GM19023 (cell line): ENCODE measurements at regions not wholly inside any gene's neighbourhood (a gene's known extent, or its start where the extent isn't known, plus 50 kb on each side); places are given as distances from the start of the nearest gene placed in this dataset.

Experiments
- ATAC-seq: cut with Tn5 transposase; IDR thresholded peaks from one replicate; pipeline ENCODE4 v1.9.1; 2021; ENCODE audit warnings: mild to moderate bottlenecking, moderate library complexity; ENCODE audit not compliant: unreplicated experiment

DNA sequence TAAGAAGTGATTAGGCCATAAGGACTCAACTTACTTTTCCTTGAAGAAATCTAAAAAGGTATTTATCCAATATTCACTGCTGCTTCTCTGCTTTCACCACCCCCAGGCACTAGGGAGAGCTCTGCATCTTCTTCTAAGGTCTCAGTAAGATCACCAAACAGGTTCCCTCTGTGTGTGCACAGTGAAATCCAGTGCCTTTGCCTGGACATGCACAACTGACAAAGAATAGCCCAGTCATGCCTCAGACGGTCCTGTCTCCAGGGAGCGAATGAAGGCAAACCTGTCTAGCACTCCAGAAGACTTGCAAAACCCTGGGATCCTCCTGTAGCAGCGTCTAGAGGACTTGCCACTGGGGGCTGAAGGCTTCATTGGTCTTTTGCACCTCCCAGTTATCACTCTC lies 344.5 kb upstream of the LRATD1 start:
- no peak for ATAC-seq

- ATAC-seq = no peak
These were observed 339.6 kb upstream of the LRATD1 start for GRCh38 chr2:14292964-14293363.

DNA sequence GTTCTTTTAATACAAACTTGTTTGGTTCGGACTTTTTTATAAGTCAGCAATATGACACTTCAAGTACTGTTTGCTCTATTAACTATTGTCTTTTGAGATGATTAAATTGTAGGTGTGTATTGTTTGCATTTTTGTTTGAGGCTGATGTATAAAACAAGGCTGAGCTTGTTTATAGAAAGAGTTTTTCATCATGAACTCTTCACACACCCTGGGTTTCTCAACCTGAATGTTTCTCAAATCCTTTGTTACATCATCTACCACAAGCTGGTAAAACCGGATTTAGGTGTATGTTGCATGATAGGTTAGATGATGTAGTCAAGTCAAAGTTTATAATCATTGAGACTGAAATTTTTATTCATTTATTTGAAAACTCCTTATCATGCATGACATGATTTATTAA lies 335.2 kb upstream of the LRATD1 start:
- no peak for ATAC-seq

DNA sequence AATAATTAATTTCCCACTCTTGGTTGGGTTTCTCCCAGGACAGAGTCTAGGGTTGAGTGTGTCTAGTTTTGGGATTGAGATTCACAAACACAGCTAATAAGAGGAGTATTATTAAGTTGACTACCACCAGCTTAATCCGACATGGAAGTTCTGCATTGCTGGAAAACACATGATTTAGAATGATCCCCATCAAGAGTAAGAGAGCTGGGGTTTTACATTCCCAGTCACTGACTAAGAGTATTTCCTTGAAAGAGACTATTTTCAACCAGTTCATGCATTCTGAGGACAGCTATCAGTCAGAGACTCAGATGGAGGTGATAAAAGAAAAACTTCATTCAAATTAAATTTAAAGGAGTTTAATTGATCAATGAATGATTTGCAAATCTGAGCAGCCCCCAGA lies 334.6 kb upstream of the LRATD1 start:
- ATAC-seq = no peak

DNA sequence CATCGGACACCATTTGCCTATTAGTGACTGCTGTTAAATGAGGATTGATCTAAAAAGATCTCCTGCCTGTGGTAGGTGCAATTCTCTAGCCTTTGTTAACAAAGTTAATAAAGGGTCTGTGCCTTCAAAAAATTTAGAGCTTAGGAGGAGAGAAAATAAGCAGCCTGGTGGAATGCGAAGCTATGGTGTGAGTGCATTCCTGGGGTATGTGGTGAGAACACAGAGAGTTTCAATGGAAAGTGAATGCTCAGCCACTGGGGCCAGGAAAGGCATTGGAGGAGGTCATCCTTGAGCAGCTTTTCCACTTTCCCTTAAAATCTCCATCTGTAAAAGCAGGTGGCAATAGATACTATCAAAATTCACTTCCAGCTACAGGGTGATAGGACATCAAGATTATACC lies 331.2 kb upstream of the LRATD1 start:
- no peak for ATAC-seq

DNA sequence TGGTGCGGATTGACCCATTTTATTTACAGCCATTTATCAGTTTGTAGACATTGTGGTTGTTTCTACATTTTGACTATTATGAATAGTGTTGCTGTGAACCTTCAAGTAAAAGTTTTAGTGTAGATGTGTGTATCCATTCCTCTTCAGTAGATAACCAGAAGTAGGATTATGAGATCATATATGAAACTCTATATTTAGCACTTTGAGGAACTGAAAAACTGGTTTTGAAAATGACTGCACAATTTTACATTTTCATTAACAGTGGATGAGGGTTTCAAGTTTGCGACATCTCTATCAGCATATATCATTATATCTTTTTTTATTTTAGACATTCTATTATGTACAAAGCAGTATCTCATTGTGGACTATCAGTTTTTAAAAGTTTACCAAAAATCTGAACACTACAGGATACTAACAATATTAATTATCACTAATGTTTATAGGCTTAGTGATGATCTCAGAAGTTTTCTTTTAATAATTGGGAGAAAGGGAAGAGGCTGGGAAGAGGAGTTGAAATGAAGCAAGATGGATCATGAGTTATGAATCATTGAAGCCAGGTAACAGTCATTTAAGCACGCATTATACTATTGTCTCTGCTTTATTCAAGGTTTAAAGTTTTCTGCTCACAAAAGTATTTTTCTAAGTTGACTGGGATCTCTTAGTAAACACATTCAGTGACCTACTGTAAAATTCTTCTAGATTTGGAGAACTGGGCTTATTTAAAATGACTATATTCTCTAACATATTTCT lies 329.0 kb upstream of the LRATD1 start:
- peak; percentile 80 for ATAC-seq

GRCh38 chr2:14304326-14304725 lies 328.2 kb upstream of the LRATD1 start:
- no peak for ATAC-seq

GRCh38 chr2:14306268-14306861 lies 326.2 kb upstream of the LRATD1 start:
- ATAC-seq = peak; percentile 64

- no peak for ATAC-seq
These were observed 319.2 kb upstream of the LRATD1 start for GRCh38 chr2:14313341-14313740.

- no peak for ATAC-seq
These were observed 315.9 kb upstream of the LRATD1 start for GRCh38 chr2:14316594-14316993.

GRCh38 chr2:14321357-14321756 lies 311.2 kb upstream of the LRATD1 start:
- ATAC-seq = no peak

GRCh38 chr2:14322306-14322705 lies 310.2 kb upstream of the LRATD1 start:
- ATAC-seq = no peak

DNA sequence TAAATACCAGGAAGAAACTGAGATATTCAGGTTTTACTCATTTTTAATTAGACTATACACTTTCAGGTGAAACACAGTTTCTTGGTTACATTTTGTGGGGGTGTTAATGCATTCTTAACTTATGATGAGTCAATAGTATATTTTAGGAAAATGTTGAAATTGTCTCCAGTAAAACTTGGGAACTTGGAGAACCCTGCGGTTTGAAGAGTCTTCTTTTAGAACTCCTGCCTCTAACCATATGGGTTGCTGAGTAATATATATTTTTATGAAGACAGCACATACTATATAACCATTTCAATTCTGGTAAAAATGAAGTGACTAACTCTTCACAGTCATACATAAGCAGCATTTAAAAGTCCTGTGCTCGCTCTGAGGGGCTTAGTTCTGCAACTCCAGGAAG lies 308.2 kb upstream of the LRATD1 start:
- ATAC-seq = no peak

- no peak for ATAC-seq
These were observed 301.6 kb upstream of the LRATD1 start for GRCh38 chr2:14330884-14331283.

DNA sequence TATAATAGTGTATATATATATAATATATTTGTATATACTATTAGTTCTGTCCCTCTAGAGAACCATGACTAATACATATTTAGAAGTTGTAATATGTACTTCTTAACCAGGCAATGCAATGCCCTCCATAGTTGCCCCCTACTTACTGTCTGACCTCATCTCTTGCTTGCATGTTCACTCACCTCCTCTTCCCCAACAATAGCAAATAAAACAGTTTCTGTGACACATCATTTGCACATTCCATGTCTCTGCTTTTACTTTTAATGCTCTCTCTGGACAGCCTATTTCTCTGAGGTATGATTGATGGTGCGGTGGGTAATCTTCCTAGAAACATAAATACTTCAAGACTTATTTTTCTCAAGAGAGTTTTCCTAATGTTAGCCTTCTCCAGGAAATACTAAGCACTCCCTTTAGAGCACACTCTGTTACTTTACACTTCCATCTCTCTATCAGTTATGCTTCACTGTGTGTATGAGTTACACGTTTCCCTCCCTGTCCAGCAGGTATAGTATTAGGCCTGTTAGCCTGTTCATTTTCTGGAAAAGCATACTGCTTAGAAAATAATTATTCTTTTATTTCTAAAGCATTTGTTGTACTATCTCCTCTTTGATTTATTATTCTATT lies 295.6 kb upstream of the LRATD1 start:
- no peak for ATAC-seq

GRCh38 chr2:14340703-14341102 lies 291.8 kb upstream of the LRATD1 start:
- no peak for ATAC-seq

- ATAC-seq = no peak
These were observed 290.2 kb upstream of the LRATD1 start for GRCh38 chr2:14342313-14342712.

- ATAC-seq = no peak
These were observed 288.2 kb upstream of the LRATD1 start for GRCh38 chr2:14344355-14344754.

DNA sequence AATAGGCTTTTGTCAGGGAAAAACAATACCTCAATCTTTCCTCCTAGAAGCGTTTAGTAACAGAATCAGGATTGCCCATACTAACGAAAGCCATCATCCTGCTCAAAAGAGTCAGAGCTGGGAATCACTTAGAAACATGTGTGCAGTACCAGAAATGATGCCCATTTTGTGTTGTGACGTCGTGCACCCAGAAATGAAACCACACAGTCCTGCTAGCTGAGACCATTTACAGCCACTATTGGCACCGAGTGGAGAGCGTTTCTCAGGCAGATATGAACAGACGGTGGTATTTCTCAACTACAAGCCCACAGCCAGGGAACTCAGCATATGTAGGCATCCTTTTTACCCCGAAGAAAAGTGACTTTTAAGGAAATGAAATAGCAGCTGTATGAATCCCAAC lies 284.3 kb upstream of the LRATD1 start:
- ATAC-seq = no peak

GRCh38 chr2:14350856-14351255 lies 281.7 kb upstream of the LRATD1 start:
- ATAC-seq = no peak

DNA sequence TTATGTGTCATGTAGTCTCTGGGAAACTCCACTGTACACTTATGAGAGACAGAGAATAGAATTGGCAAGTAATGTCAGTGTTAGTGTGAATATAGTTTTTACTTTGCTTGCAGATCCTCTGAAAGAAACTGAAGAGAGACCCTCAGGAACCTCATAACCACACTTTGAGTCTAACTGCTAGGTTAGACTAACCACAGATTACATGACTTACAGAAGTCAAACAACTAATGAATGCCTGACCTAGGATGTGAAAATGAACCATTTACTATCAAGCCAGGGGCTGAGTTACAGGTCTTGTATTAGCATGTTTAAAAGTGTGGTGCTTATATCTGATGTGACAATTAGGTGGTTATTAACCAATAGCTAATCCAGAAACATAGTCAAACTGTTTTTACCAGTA lies 280.4 kb upstream of the LRATD1 start:
- ATAC-seq = no peak

DNA sequence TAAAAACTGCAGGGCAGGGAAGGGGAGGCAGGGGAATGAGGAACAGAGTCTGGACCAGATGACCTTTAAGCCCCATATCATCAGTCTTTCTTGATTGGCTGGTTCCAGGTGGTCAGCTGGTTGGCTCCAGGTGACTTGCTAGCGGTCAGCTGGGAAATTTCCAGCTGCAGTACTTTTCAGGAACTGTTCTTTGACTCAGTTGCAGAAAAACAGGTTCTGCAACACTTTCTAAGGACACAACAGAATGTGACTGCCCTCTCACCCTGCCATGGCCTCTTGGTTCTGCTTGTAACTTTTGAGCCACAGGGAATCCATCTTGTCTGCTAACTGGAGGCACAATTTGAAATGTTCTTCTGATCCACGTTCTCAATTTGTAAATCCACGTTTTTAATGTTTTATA lies 278.3 kb upstream of the LRATD1 start:
- ATAC-seq = no peak
